ENCODE measurements at regions not wholly inside any gene's neighbourhood (a gene's known extent, or its start where the extent isn't known, plus 50 kb on each side); places are given as distances from the start of the nearest gene placed in this dataset.

DNA sequence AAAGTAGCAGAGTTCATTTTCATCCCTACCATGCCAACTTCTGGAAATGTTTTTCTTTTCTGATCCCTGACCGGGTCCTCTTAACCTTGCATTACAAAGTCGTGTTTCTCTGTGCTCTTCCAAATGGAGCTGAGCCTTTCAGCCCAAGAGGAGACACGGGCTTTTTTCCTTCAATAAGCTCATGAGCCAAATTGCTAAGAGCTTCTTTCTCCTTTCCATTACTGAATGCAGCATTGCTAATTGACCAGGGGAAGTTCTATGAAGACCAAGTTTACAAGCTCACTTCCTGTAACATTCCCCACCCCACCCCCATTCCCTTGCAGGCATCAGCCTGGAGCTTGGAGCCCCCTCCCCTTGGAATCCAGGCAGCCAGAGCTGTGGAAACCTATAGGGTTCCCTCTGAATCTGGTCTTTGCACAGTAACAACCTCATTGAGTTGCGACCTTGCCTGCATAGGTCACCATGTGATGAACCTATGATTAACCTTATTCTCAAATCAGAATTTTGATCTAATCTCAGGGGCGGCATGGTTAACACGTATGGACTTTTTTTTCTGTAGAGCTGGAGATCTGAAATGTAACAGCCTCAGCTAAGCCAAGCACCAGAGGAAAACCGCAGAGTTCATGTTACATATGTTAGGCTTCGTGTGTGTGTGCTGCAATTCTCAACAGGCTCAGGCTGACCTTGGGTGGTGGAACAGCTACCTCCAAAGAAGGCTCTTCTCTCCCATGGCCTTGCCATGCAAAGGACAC is 395.7 kb upstream of the ZNF462 start:
- ChIA-PET CTCF (no interaction called here), POLR2A (no interaction called here)
- DNase-seq (ENCODE audit: low read depth, low spot score) (no peak), FAIRE-seq (no peak)
- intact Hi-C loops (cut with micrococcal nuclease) = no loop called here
- H3K9me1 ChIP-seq (replicated peaks; ENCODE audit: control insufficient read depth, extremely low read depth, insufficient read depth, low read length) = no peaks in the 10 kb centered on the region
- no peak overlapping the region for H3K4me2 ChIP-seq (ENCODE audit: insufficient read depth, low read length)
- H3K27me3 ChIP-seq (ENCODE audit: control insufficient read depth in 2 of 2, insufficient read depth in 2 of 2, low read length in 2 of 2) = no peaks in the 10 kb centered on the region
- no peak overlapping the region for H3K4me3 ChIP-seq (replicated peaks in 1 of 3; ENCODE audit: insufficient read depth in 1 of 3, low read depth in 1 of 3, low read length in 3 of 3)
- no peaks in the 10 kb centered on the region for H3K9me3 ChIP-seq (replicated peaks; ENCODE audit: control insufficient read depth, insufficient read depth, low read length)
- no peak overlapping the region for H3K9ac ChIP-seq (replicated peaks; ENCODE audit: extremely low read depth, insufficient read depth, low read length)
- H4K20me1 ChIP-seq (replicated peaks; ENCODE audit: control insufficient read depth, extremely low read depth, insufficient read depth, low read length) = no peaks in the 10 kb centered on the region
- TF ChIP-seq, protein P1, sequence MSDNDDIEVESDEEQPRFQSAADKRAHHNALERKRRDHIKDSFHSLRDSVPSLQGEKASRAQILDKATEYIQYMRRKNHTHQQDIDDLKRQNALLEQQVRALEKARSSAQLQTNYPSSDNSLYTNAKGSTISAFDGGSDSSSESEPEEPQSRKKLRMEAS (IDR thresholded peaks at IDR 0.05; ENCODE audit: insufficient read depth, insufficient read length) = no peak
- TF ChIP-seq POLR2A (IDR thresholded peaks at IDR 0.05; ENCODE audit: low read depth, low read length) = no peak
- TF ChIP-seq GATA2 (IDR thresholded peaks at IDR 0.05; ENCODE audit: insufficient read depth, insufficient read length, low read depth, low read length) = no peak
- TF ChIP-seq, protein P2, sequence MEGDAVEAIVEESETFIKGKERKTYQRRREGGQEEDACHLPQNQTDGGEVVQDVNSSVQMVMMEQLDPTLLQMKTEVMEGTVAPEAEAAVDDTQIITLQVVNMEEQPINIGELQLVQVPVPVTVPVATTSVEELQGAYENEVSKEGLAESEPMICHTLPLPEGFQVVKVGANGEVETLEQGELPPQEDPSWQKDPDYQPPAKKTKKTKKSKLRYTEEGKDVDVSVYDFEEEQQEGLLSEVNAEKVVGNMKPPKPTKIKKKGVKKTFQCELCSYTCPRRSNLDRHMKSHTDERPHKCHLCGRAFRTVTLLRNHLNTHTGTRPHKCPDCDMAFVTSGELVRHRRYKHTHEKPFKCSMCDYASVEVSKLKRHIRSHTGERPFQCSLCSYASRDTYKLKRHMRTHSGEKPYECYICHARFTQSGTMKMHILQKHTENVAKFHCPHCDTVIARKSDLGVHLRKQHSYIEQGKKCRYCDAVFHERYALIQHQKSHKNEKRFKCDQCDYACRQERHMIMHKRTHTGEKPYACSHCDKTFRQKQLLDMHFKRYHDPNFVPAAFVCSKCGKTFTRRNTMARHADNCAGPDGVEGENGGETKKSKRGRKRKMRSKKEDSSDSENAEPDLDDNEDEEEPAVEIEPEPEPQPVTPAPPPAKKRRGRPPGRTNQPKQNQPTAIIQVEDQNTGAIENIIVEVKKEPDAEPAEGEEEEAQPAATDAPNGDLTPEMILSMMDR (IDR thresholded peaks at IDR 0.05; ENCODE audit: extremely low read depth in 1 of 2, insufficient read depth in 1 of 2, low read depth in 1 of 2, low read length in 2 of 2) = no peak
- TF ChIP-seq MYC (IDR thresholded peaks at IDR 0.05; ENCODE audit: low read depth, low read length) = no peak
- TF ChIP-seq EZH2 (IDR thresholded peaks at IDR 0.05; ENCODE audit: borderline replicate concordance, low read depth, low read length, severe bottlenecking) = no peak
- no peak for TF ChIP-seq FOS (IDR thresholded peaks at IDR 0.05; ENCODE audit: borderline replicate concordance, insufficient read depth, low read length)
- no peak for TF ChIP-seq POLR2AphosphoS5 (IDR thresholded peaks at IDR 0.05; ENCODE audit: insufficient read depth, low read depth, low read length)
- no peak for TF ChIP-seq JUN (IDR thresholded peaks at IDR 0.05; ENCODE audit: borderline replicate concordance, insufficient read depth, insufficient read length, low read depth)
- H3K4me1 ChIP-seq (ENCODE audit: control insufficient read depth, extremely low read depth, insufficient read depth, low read length) = no peaks in the 10 kb centered on the region
- H2AFZ ChIP-seq (ENCODE audit: low read depth, low read length) = no peak overlapping the region
- no peaks in the 10 kb centered on the region for H3K79me2 ChIP-seq (ENCODE audit: control insufficient read depth, insufficient read depth, low read length)
- dilution Hi-C loops (cut with MboI; ENCODE audit: extremely low pct_ligation_motif_present, low sequenced_read_pairs) = no loop called here
- H3K27ac ChIP-seq (ENCODE audit: insufficient read depth, low read depth, low read length) = no peak overlapping the region
- no TSS peak for BruUV-seq (replicated peaks)
- H3K36me3 ChIP-seq (ENCODE audit: control insufficient read depth in 2 of 2, extremely low read depth in 1 of 2, insufficient read depth in 2 of 2, low read length in 2 of 2) = no peaks in the 10 kb centered on the region
